ENCODE measurements at regions not wholly inside any gene's neighbourhood (a gene's known extent, or its start where the extent isn't known, plus 50 kb on each side); places are given as distances from the start of the nearest gene placed in this dataset.

DNA sequence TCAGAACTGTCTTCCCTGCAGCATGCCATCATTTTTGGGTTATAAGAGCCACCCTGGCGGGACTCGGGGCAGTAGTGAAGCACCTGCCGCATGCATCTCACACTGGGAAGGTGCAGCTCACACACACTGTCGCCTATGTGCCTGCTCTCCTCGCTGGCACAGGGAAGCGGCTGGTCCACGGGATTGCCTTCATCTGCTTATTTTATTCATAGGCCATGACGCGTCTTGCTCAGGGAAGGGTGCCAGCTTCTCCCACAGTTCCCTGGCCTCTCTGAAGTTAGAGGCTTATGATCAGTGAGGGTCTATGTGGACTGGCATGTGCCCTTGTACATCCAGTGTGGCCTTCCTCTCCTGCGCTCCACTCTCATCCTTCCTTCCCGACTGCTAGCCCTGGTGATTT, 150.0 kb downstream of the KLF12 start:
- Histone ChIP-seq H3K9me3 (ENCODE audit: control insufficient read depth in 2 of 3, low read length in 3 of 3) (no peaks in the 10 kb centered on the region), H3K4me3 (ENCODE audit: low read length) (no peak overlapping the region), H3K36me3 (ENCODE audit: control insufficient read depth in 2 of 3, insufficient read depth in 3 of 3, low read length in 3 of 3) (no peaks in the 10 kb centered on the region), H3K27me3 (ENCODE audit: control insufficient read depth in 2 of 2, insufficient read depth in 2 of 2, low read length in 2 of 2) (no peaks in the 10 kb centered on the region), H3K4me1 (ENCODE audit: control insufficient read depth in 2 of 2, insufficient read depth in 2 of 2, low read length in 2 of 2) (peaks cover 28 to 44% of the 10 kb centered on the region in 2 donors), H3K27ac (ENCODE audit: low read depth, low read length) (peak overlapping the region; percentile 82)
- peaks cover 20 to 52% (median 44%) of the 10 kb centered on the region in 7 donors for H3K4me1 Mint-ChIP-seq
- H3K27me3 Mint-ChIP-seq = no peaks in the 10 kb centered on the region
- intact Hi-C loops (cut with micrococcal nuclease) = loop anchor here (2.0 to 5.0 kb wide), 5 partner anchors 15 to 927 kb away; partner anchors contain the start of gene KLF5 (in 1 of the 2)
- H3K27ac Mint-ChIP-seq = peak overlapping the region in 1 of 9 donors; percentile 80
- DNase-seq = no peak
- peaks cover 0 to 2% (median 0%) of the 10 kb centered on the region in 11 donors for H3K9me3 Mint-ChIP-seq
- POLR2A ChIA-PET = interaction anchor here (0.5 to 3.0 kb wide), 10 partner anchors 9 to 302 kb away, joined by 3 to 33 read pairs (median 4); partner anchors contain the start of gene KLF12
- ATAC-seq = no peak
- peaks cover 1 to 17% (median 8%) of the 10 kb centered on the region in 5 donors for H3K36me3 Mint-ChIP-seq
- CTCF ChIA-PET = interaction anchor here (1.1 to 2.9 kb wide), 2 partner anchors 18 to 302 kb away, joined by 3 to 22 read pairs; no protein-coding TSS in a partner anchor
- H3K4me3 Mint-ChIP-seq = peak overlapping the region in 7 of 10 donors; percentile 75 to 89 (median 78)

DNA sequence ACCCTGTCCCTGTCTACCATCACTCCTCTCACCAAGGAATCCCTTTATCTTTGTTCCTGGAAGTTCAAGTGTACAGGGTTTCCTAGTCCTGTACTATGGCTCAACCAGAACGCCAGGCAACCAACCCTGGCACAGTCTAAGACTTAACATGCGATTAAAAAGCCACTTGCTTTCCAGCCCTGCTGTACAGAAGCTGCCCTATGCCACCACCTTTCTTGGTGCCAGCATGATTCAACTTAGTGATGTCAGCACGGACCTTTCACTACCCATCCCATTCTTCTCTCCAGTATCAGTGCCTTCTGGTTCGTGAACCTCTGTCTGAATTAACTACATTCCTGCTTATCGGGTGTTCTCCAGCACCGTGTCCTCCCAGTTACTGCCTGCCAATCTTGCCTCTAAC, 151.1 kb downstream of the KLF12 start:
- DNase-seq = no peak
- Mint-ChIP-seq H3K36me3 (peaks cover 0 to 21% (median 12%) of the 10 kb centered on the region in 5 donors), H3K27ac (no peak overlapping the region), H3K27me3 (no peaks in the 10 kb centered on the region), H3K9me3 (peaks cover 0 to 2% (median 0%) of the 10 kb centered on the region in 11 donors), H3K4me3 (no peak overlapping the region), H3K4me1 (peaks cover 16 to 50% (median 42%) of the 10 kb centered on the region in 7 donors)
- Histone ChIP-seq H3K4me3 (ENCODE audit: low read length) (no peak overlapping the region), H3K27ac (ENCODE audit: low read depth, low read length) (no peak overlapping the region), H3K9me3 (ENCODE audit: control insufficient read depth in 2 of 3, low read length in 3 of 3) (no peaks in the 10 kb centered on the region), H3K36me3 (ENCODE audit: control insufficient read depth in 2 of 3, insufficient read depth in 3 of 3, low read length in 3 of 3) (no peaks in the 10 kb centered on the region), H3K4me1 (ENCODE audit: control insufficient read depth in 2 of 2, insufficient read depth in 2 of 2, low read length in 2 of 2) (peaks cover 23 to 36% of the 10 kb centered on the region in 2 donors), H3K27me3 (ENCODE audit: control insufficient read depth in 2 of 2, insufficient read depth in 2 of 2, low read length in 2 of 2) (no peaks in the 10 kb centered on the region)
- ATAC-seq = no peak
- ChIA-PET CTCF (no interaction called here), POLR2A (no interaction called here)
- intact Hi-C loops (cut with micrococcal nuclease) = loop anchor here in 1 of 2 donors (5.0 kb wide), 1 partner anchor 926 kb away; the partner anchor contains the start of gene KLF5

DNA sequence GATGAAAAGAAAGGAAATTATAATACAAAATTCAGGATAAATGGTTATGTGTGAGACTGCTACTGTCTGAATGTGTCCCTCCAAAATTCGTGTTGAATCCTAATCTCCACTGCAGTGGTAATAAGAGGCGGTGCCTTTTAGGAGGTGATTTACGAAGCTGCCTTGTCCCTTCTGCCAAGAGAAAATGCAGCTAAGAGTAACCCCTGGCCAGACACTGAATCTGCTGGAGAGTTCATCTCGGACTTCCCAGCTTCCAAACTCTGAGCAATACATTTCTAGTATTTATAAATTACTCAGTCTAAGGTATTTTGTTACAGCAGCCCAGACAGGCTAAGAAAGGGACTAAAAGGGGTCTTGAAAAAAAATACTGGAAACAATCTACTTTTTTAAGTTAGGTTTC, 152.6 kb downstream of the KLF12 start:
- DNase-seq (no peak), ATAC-seq (no peak)
- Histone ChIP-seq H3K4me1 (ENCODE audit: control insufficient read depth in 2 of 2, insufficient read depth in 2 of 2, low read length in 2 of 2) (peaks cover 22 to 27% of the 10 kb centered on the region in 2 donors), H3K27ac (ENCODE audit: low read depth, low read length) (no peak overlapping the region), H3K9me3 (ENCODE audit: control insufficient read depth in 2 of 3, low read length in 3 of 3) (no peaks in the 10 kb centered on the region), H3K4me3 (ENCODE audit: low read length) (no peak overlapping the region), H3K36me3 (ENCODE audit: control insufficient read depth in 2 of 3, insufficient read depth in 3 of 3, low read length in 3 of 3) (no peaks in the 10 kb centered on the region), H3K27me3 (ENCODE audit: control insufficient read depth in 2 of 2, insufficient read depth in 2 of 2, low read length in 2 of 2) (no peaks in the 10 kb centered on the region)
- POLR2A ChIA-PET = interaction anchor here (0.7 kb wide), 1 partner anchor 135 kb away, joined by 3 read pairs; no protein-coding TSS in a partner anchor
- intact Hi-C loops (cut with micrococcal nuclease) = loop anchor here in 1 of 2 donors (2.0 to 5.0 kb wide), 2 partner anchors 15 to 924 kb away; partner anchors contain the start of gene KLF5
- H3K27ac Mint-ChIP-seq = no peak overlapping the region
- CTCF ChIA-PET = no interaction called here
- H3K4me1 Mint-ChIP-seq = peaks cover 6 to 53% (median 44%) of the 10 kb centered on the region in 7 donors
- H3K27me3 Mint-ChIP-seq = no peaks in the 10 kb centered on the region
- H3K36me3 Mint-ChIP-seq = peaks cover 0 to 27% (median 17%) of the 10 kb centered on the region in 5 donors
- H3K4me3 Mint-ChIP-seq = no peak overlapping the region
- H3K9me3 Mint-ChIP-seq = no peaks in the 10 kb centered on the region

- peaks cover 6 to 49% (median 36%) of the 10 kb centered on the region in 5 donors for H3K36me3 Mint-ChIP-seq
- peak overlapping the region in 1 of 10 donors; percentile 1 for H3K4me3 Mint-ChIP-seq
- no peaks in the 10 kb centered on the region for H3K9me3 ChIP-seq (ENCODE audit: control insufficient read depth in 2 of 3, low read length in 3 of 3)
- ATAC-seq (no peak), DNase-seq (no peak)
- peaks cover 10 to 87% (median 57%) of the 10 kb centered on the region in 7 donors for H3K4me1 Mint-ChIP-seq
- no peaks in the 10 kb centered on the region for H3K27me3 Mint-ChIP-seq
- H3K27ac Mint-ChIP-seq = peak overlapping the region in 5 of 9 donors; percentile 14 to 84 (median 36)
- H3K4me1 ChIP-seq (ENCODE audit: control insufficient read depth in 2 of 2, insufficient read depth in 2 of 2, low read length in 2 of 2) = peaks cover 15 to 17% of the 10 kb centered on the region in 2 donors
- H3K27me3 ChIP-seq (ENCODE audit: control insufficient read depth in 2 of 2, insufficient read depth in 2 of 2, low read length in 2 of 2) = no peaks in the 10 kb centered on the region
- peaks cover 0 to 13% (median 7%) of the 10 kb centered on the region in 11 donors for H3K9me3 Mint-ChIP-seq
- intact Hi-C loops (cut with micrococcal nuclease) = loop anchor here in 1 of 2 donors (1.0 to 5.0 kb wide), 2 partner anchors 9 to 37 kb away; no protein-coding TSS in a partner anchor
- CTCF ChIA-PET = no interaction called here
- no peaks in the 10 kb centered on the region for H3K36me3 ChIP-seq (ENCODE audit: control insufficient read depth in 2 of 3, insufficient read depth in 3 of 3, low read length in 3 of 3)
- no peak overlapping the region for H3K27ac ChIP-seq (ENCODE audit: low read depth, low read length)
- no peak overlapping the region for H3K4me3 ChIP-seq (ENCODE audit: low read length)
- POLR2A ChIA-PET = interaction anchor here (0.6 to 1.3 kb wide), 2 partner anchors 9 to 28 kb away, joined by 5 read pairs; no protein-coding TSS in a partner anchor
These were observed 158.4 kb downstream of the KLF12 start for GRCh38 chr13:73975767-73976166.

- ChIA-PET CTCF (no interaction called here), POLR2A (no interaction called here)
- no peak overlapping the region for H3K4me3 Mint-ChIP-seq
- DNase-seq (no peak), ATAC-seq (no peak)
- no peak overlapping the region for H3K27ac ChIP-seq (ENCODE audit: low read depth, low read length)
- H3K9me3 ChIP-seq (ENCODE audit: control insufficient read depth in 2 of 3, low read length in 3 of 3) = no peaks in the 10 kb centered on the region
- peak overlapping the region in 2 of 9 donors; percentile 32 to 64 for H3K27ac Mint-ChIP-seq
- H3K36me3 Mint-ChIP-seq = peaks cover 6 to 44% (median 38%) of the 10 kb centered on the region in 5 donors
- no peaks in the 10 kb centered on the region for H3K27me3 ChIP-seq (ENCODE audit: control insufficient read depth in 2 of 2, insufficient read depth in 2 of 2, low read length in 2 of 2)
- no peaks in the 10 kb centered on the region for H3K27me3 Mint-ChIP-seq
- no peaks in the 10 kb centered on the region for H3K36me3 ChIP-seq (ENCODE audit: control insufficient read depth in 2 of 3, insufficient read depth in 3 of 3, low read length in 3 of 3)
- H3K4me1 Mint-ChIP-seq = peaks cover 10 to 88% (median 70%) of the 10 kb centered on the region in 7 donors
- H3K9me3 Mint-ChIP-seq = peaks cover 0 to 13% (median 7%) of the 10 kb centered on the region in 11 donors
- peaks cover 15 to 17% of the 10 kb centered on the region in 2 donors for H3K4me1 ChIP-seq (ENCODE audit: control insufficient read depth in 2 of 2, insufficient read depth in 2 of 2, low read length in 2 of 2)
- H3K4me3 ChIP-seq (ENCODE audit: low read length) = no peak overlapping the region
- intact Hi-C loops (cut with micrococcal nuclease) = no loop called here
These were observed 160.2 kb downstream of the KLF12 start for GRCh38 chr13:73974051-73974450.

GRCh38 chr13:73973156-73973555, 161.0 kb downstream of the KLF12 start:
- Mint-ChIP-seq H3K36me3 (peaks cover 6 to 48% (median 32%) of the 10 kb centered on the region in 5 donors), H3K4me1 (peaks cover 13 to 90% (median 79%) of the 10 kb centered on the region in 7 donors), H3K9me3 (peaks cover 0 to 13% (median 7%) of the 10 kb centered on the region in 11 donors), H3K27ac (peak overlapping the region in 4 of 9 donors; percentile 13 to 64 (median 28)), H3K27me3 (no peaks in the 10 kb centered on the region), H3K4me3 (peak overlapping the region in 4 of 10 donors; percentile 7 to 53 (median 26))
- Histone ChIP-seq H3K27ac (ENCODE audit: low read depth, low read length) (no peak overlapping the region), H3K9me3 (ENCODE audit: control insufficient read depth in 2 of 3, low read length in 3 of 3) (no peaks in the 10 kb centered on the region), H3K4me3 (ENCODE audit: low read length) (no peak overlapping the region), H3K36me3 (ENCODE audit: control insufficient read depth in 2 of 3, insufficient read depth in 3 of 3, low read length in 3 of 3) (no peaks in the 10 kb centered on the region), H3K27me3 (ENCODE audit: control insufficient read depth in 2 of 2, insufficient read depth in 2 of 2, low read length in 2 of 2) (no peaks in the 10 kb centered on the region), H3K4me1 (ENCODE audit: control insufficient read depth in 2 of 2, insufficient read depth in 2 of 2, low read length in 2 of 2) (peaks cover 15 to 17% of the 10 kb centered on the region in 2 donors)
- intact Hi-C loops (cut with micrococcal nuclease) = no loop called here
- peak; percentile 40 for ATAC-seq
- no peak for DNase-seq
- ChIA-PET POLR2A (no interaction called here), CTCF (no interaction called here)

All from naive thymus-derived CD4-positive, alpha-beta T cell (primary cell).